Hepatocyte (in vitro differentiated cells): ENCODE measurements at regions not wholly inside any gene's neighbourhood (a gene's known extent, or its start where the extent isn't known, plus 50 kb on each side); places are given as distances from the start of the nearest gene placed in this dataset.

ENCODE experiments used
- DNase-seq: peaks from one replicate; pipeline ENCODE4 v3.0.0-alpha.2; 2016; ENCODE audit warnings: low spot score
- H2AFZ ChIP-seq: fragments of 200-600 bp; sonication (generic); 2 replicates; pipeline ENCODE4 v1.6.0; 2016; ENCODE audit warnings: antibody characterized with exemption, mild to moderate bottlenecking
- H3K27ac ChIP-seq: fragments of 200-600 bp; sonication (generic); 2 replicates; pipeline ENCODE4 v1.5.1; 2016; ENCODE audit warnings: mild to moderate bottlenecking
- H3K27me3 ChIP-seq: fragments of 200-600 bp; sonication (generic); 2 replicates; pipeline ENCODE4 v1.6.1; 2016
- H3K36me3 ChIP-seq: fragments of 200-600 bp; sonication (generic); replicated peaks from 2 replicates; pipeline ENCODE4 v1.5.1; 2016; ENCODE audit warnings: low read depth; ENCODE audit not compliant: insufficient read depth
- H3K4me1 ChIP-seq: fragments of 200-600 bp; sonication (generic); 2 replicates; pipeline ENCODE4 v1.5.1; 2016; ENCODE audit warnings: mild to moderate bottlenecking, moderate library complexity; ENCODE audit not compliant: insufficient read depth
- H3K4me2 ChIP-seq: fragments of 200-600 bp; sonication (generic); 2 replicates; pipeline ENCODE4 v1.6.0; 2016
- H3K4me3 ChIP-seq: fragments of 200-600 bp; sonication (generic); 2 replicates; pipeline ENCODE4 v1.5.1; 2016; ENCODE audit warnings: mild to moderate bottlenecking
- H3K79me2 ChIP-seq: fragments of 200-600 bp; sonication (generic); 2 replicates; pipeline ENCODE4 v1.6.0; 2017; ENCODE audit warnings: mild to moderate bottlenecking
- H3K9me2 ChIP-seq: fragments of 200-600 bp; sonication (generic); replicated peaks from 2 replicates; pipeline ENCODE4 v1.6.0; 2017; ENCODE audit warnings: mild to moderate bottlenecking; ENCODE audit not compliant: insufficient read depth
- H3K9me3 ChIP-seq: fragments of 200-600 bp; sonication (generic); 2 replicates; pipeline ENCODE4 v1.5.1; 2016; ENCODE audit warnings: low read depth, mild to moderate bottlenecking
- H4K20me1 ChIP-seq: fragments of 200-600 bp; sonication (generic); 2 replicates; pipeline ENCODE4 v1.6.0; 2016; ENCODE audit warnings: mild to moderate bottlenecking; ENCODE audit not compliant: insufficient read depth, poor library complexity, severe bottlenecking
- EZH2 ChIP-seq: fragments of 200-600 bp; sonication (generic); IDR thresholded peaks from 2 replicates; pipeline ENCODE4 v1.6.1; 2016; ENCODE audit warnings: antibody characterized with exemption, mild to moderate bottlenecking, borderline replicate concordance
- EZH2phosphoT487 ChIP-seq: fragments of 200-600 bp; sonication (generic); IDR thresholded peaks from one replicate; pipeline ENCODE4 v1.6.1; 2018; ENCODE audit warnings: antibody characterized with exemption, mild to moderate bottlenecking, low read depth, moderate library complexity; ENCODE audit not compliant: unreplicated experiment, severe bottlenecking
- WGBS: methylation state at CpG from one replicate; pipeline ENCODE4 v1.1.6; 2016; ENCODE audit warnings: low lambda C conversion rate; ENCODE audit errors: missing lambda C conversion rate; 5-methylcytosine and 5-hydroxymethylcytosine counted together
- TF ChIP-seq, protein P1 (sequence below): fragments of 200-600 bp; sonication (generic); IDR thresholded peaks from 2 replicates; pipeline ENCODE4 v1.5.1; 2016; ENCODE audit warnings: antibody characterized with exemption, mild to moderate bottlenecking; ENCODE audit not compliant: poor library complexity

DNA sequence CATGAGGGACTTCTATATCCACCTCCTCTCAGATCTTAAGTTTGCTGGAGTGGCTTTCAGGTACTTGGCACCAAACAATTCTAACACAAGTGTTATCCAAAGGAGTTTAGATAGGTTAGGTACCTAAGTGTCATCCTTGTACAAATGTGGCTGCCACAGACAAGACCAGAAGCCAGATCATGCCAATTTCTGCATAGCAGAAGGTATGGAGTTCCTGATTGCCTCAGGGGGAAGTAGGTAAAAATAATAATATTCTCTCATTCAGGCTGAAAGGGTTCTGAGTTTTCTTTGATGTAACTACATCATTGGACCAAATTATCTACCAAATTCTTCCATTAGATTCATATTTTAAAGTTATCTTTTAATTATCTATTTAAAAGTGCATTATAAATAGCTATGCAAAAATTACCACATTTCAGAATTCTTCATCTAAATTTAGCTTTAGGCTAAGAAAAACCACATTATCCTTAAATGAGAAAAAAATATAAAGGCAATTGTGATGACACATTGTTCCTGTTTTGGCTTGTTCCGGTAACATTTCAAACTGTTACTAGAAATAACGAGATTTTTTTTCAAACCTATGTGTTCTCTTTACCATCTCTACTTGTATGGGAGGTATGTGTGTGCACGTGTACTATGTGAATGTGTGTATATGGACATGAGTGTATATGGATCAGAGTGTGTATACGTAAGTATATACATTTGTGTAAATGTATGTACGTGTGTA lies 66.2 kb upstream of the POU2AF2 start:
- H3K4me1 ChIP-seq = no peaks in the 10 kb centered on the region
- no peak overlapping the region for H3K27ac ChIP-seq
- H3K9me3 ChIP-seq = no peaks in the 10 kb centered on the region
- H3K36me3 ChIP-seq = no peaks in the 10 kb centered on the region
- no peak overlapping the region for H2AFZ ChIP-seq
- TF ChIP-seq, protein P1, sequence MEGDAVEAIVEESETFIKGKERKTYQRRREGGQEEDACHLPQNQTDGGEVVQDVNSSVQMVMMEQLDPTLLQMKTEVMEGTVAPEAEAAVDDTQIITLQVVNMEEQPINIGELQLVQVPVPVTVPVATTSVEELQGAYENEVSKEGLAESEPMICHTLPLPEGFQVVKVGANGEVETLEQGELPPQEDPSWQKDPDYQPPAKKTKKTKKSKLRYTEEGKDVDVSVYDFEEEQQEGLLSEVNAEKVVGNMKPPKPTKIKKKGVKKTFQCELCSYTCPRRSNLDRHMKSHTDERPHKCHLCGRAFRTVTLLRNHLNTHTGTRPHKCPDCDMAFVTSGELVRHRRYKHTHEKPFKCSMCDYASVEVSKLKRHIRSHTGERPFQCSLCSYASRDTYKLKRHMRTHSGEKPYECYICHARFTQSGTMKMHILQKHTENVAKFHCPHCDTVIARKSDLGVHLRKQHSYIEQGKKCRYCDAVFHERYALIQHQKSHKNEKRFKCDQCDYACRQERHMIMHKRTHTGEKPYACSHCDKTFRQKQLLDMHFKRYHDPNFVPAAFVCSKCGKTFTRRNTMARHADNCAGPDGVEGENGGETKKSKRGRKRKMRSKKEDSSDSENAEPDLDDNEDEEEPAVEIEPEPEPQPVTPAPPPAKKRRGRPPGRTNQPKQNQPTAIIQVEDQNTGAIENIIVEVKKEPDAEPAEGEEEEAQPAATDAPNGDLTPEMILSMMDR = no peak
- no peak for TF ChIP-seq EZH2
- TF ChIP-seq EZH2phosphoT487 = no peak
- no peaks in the 10 kb centered on the region for H4K20me1 ChIP-seq
- H3K4me3 ChIP-seq = no peak overlapping the region
- WGBS = 74% methylated on average over 5 of the region's 5 CpGs
- no peaks in the 10 kb centered on the region for H3K79me2 ChIP-seq
- no peak for DNase-seq
- H3K4me2 ChIP-seq = no peak overlapping the region
- no peaks in the 10 kb centered on the region for H3K27me3 ChIP-seq
- no peaks in the 10 kb centered on the region for H3K9me2 ChIP-seq

DNA sequence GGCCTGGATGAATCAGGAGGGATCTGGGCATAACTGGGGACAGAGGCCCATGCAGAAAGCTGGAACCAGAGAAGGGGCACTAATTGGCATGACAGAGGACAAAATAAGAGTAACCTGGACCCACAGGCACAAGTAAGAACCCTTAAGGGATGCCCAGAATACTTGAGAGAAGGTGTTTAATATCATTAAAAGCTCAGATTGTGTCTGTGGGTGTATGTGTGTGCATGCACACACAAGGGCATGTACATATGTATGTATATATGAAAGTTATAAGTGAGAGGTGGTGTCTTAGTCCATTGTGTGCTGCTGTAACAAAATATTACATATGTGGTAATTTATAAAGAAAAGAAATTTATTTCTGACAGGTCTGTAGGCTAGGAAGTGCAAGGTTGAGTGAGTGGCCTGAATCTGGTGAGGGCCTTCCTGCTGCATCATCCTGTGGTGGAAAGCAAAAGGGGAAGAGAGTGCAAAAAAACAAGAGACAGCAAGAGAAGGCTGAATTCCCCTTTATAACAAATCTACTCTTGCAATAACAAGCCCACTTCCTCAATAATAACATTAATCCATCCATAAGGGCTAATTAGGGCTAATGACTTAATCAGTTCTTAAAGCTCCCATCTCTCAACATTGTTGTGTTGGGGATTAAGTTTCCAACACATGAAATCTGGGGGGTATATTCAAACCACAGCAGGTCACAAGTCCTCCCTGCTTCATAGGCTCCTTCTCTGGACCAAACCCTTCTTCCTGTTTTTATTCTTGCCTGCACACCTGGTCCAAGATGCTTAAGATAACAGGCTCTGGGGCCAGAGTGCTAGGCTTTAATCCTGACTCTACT lies 68.3 kb upstream of the POU2AF2 start:
- H3K27ac ChIP-seq = no peak overlapping the region
- H3K9me2 ChIP-seq = no peaks in the 10 kb centered on the region
- H3K4me3 ChIP-seq = no peak overlapping the region
- H3K79me2 ChIP-seq = no peaks in the 10 kb centered on the region
- TF ChIP-seq EZH2phosphoT487 (no peak), EZH2 (no peak)
- no peak for DNase-seq
- no peaks in the 10 kb centered on the region for H3K9me3 ChIP-seq
- no peak overlapping the region for H2AFZ ChIP-seq
- no peaks in the 10 kb centered on the region for H3K27me3 ChIP-seq
- H4K20me1 ChIP-seq = no peaks in the 10 kb centered on the region
- no peaks in the 10 kb centered on the region for H3K4me1 ChIP-seq
- H3K4me2 ChIP-seq = no peak overlapping the region
- H3K36me3 ChIP-seq = no peaks in the 10 kb centered on the region

DNA sequence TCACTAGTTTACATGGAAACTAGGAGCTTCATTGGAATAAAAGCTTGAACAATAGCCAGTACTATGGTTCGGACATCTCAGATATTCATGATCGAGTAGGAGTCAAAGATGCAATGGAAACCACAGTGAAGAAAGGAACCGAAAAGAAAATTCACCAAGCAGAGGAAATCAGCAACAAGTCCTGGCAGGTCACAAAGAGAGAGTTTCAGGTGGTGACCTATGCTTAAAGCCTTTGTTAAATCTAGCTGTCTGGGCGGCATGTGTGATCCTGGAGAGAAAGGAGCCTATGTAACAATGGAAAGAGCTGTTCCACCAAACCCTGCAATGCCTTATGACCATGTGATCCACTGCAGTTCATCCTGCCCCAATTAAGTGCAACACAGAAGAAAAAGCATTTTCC lies 68.9 kb upstream of the POU2AF2 start:
- Histone ChIP-seq H3K4me1 (no peaks in the 10 kb centered on the region), H3K79me2 (no peaks in the 10 kb centered on the region), H3K27me3 (no peaks in the 10 kb centered on the region), H3K9me2 (no peaks in the 10 kb centered on the region), H2AFZ (no peak overlapping the region), H3K9me3 (no peaks in the 10 kb centered on the region), H3K4me3 (no peak overlapping the region), H3K27ac (no peak overlapping the region), H3K36me3 (no peaks in the 10 kb centered on the region), H4K20me1 (no peaks in the 10 kb centered on the region), H3K4me2 (no peak overlapping the region)
- no peak for DNase-seq
- TF ChIP-seq, protein P1 = no peak
- TF ChIP-seq EZH2phosphoT487 (no peak), EZH2 (no peak)
- WGBS = 95% methylated on average over 4 of the region's 4 CpGs

DNA sequence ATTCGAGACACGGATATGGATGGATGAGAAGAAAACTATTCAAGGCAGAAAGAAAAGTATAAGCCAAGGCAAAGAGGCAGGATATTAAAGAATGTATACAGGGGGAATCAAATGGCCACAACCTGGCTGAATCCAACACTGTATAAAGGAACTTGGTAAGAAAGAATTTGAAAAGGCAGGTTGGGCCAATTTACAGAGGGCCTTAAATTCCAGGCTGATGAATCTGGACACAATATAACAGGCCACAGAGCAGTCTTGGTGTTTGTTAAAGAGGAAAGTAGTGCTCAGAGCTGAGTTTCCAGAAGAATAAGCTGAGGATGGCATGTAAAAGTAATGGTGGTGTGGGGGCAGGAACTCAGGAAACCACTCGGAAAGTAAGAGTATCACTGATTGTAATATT lies 72.3 kb upstream of the POU2AF2 start:
- H3K4me2 ChIP-seq = no peak overlapping the region
- WGBS = 98% methylated on average over 3 of the region's 3 CpGs

More for the DNA sequence above, 72.3 kb upstream of the POU2AF2 start:
- TF ChIP-seq EZH2phosphoT487 = no peak
- TF ChIP-seq EZH2 = no peak
- TF ChIP-seq, protein P1 = no peak
- Histone ChIP-seq H4K20me1 (no peaks in the 10 kb centered on the region), H3K27me3 (no peaks in the 10 kb centered on the region), H2AFZ (no peak overlapping the region), H3K79me2 (no peaks in the 10 kb centered on the region), H3K4me3 (no peak overlapping the region), H3K4me1 (no peaks in the 10 kb centered on the region), H3K36me3 (no peaks in the 10 kb centered on the region), H3K27ac (no peak overlapping the region), H3K9me3 (no peaks in the 10 kb centered on the region), H3K9me2 (no peaks in the 10 kb centered on the region)
- no peak for DNase-seq
